T-helper 22 cell (primary cell): ENCODE measurements at regions not wholly inside any gene's neighbourhood (a gene's known extent, or its start where the extent isn't known, plus 50 kb on each side); places are given as distances from the start of the nearest gene placed in this dataset.

ENCODE experiments used
- DNase-seq: peaks from one replicate; pipeline ENCODE4 v3.0.0-alpha.2; 2020; ENCODE audit warnings: low read depth

- DNase-seq, result no peak
Observed at GRCh38 chr2:7468955-7469354, 551.7 kb downstream of the RNF144A start.

- no peak for DNase-seq
Observed at GRCh38 chr2:7471185-7471584, 554.0 kb downstream of the RNF144A start.

GRCh38 chr2:7472465-7472864 lies 555.3 kb downstream of the RNF144A start:
- no peak for DNase-seq

GRCh38 chr2:7473135-7473771 lies 556.0 kb downstream of the RNF144A start:
- no peak for DNase-seq

GRCh38 chr2:7476371-7476770 lies 559.2 kb downstream of the RNF144A start:
- DNase-seq, result no peak

- DNase-seq, result no peak
Observed at GRCh38 chr2:7479603-7480002, 562.4 kb downstream of the RNF144A start.

GRCh38 chr2:7480431-7480830 lies 563.2 kb downstream of the RNF144A start:
- no peak for DNase-seq

- no peak for DNase-seq
Observed at GRCh38 chr2:7490672-7491071, 573.5 kb downstream of the RNF144A start.

GRCh38 chr2:7492719-7493118 lies 575.5 kb downstream of the RNF144A start:
- no peak for DNase-seq

- no peak for DNase-seq
Observed at GRCh38 chr2:7497178-7497577, 580.0 kb downstream of the RNF144A start.

- no peak for DNase-seq
Observed at GRCh38 chr2:7499018-7499417, 581.8 kb downstream of the RNF144A start.

- no peak for DNase-seq
Observed at GRCh38 chr2:7502336-7502735, 585.1 kb downstream of the RNF144A start.

- no peak for DNase-seq
Observed at GRCh38 chr2:7508296-7508943, 591.2 kb downstream of the RNF144A start.

- no peak for DNase-seq
Observed at GRCh38 chr2:7510353-7510752, 593.1 kb downstream of the RNF144A start.

GRCh38 chr2:7513834-7514233 lies 596.6 kb downstream of the RNF144A start:
- DNase-seq, result no peak

- no peak for DNase-seq
Observed at GRCh38 chr2:7515327-7515726, 598.1 kb downstream of the RNF144A start.

- no peak for DNase-seq
Observed at GRCh38 chr2:7516484-7517063, 599.4 kb downstream of the RNF144A start.

GRCh38 chr2:7517088-7517487 lies 599.9 kb downstream of the RNF144A start:
- DNase-seq, result no peak

GRCh38 chr2:7517851-7518250 lies 600.6 kb downstream of the RNF144A start:
- no peak for DNase-seq

- DNase-seq, result no peak
Observed at GRCh38 chr2:7523481-7524120, 606.4 kb downstream of the RNF144A start.

GRCh38 chr2:7524195-7524594 lies 607.0 kb downstream of the RNF144A start:
- no peak for DNase-seq

GRCh38 chr2:7525746-7526145 lies 608.5 kb downstream of the RNF144A start:
- no peak for DNase-seq

- DNase-seq, result no peak
Observed at GRCh38 chr2:7527165-7527722, 610.0 kb downstream of the RNF144A start.
